HG03064 (cell line): ENCODE measurements at regions not wholly inside any gene's neighbourhood (a gene's known extent, or its start where the extent isn't known, plus 50 kb on each side); places are given as distances from the start of the nearest gene placed in this dataset.

Experiments used
- ATAC-seq: cut with Tn5 transposase; IDR thresholded peaks from one replicate; pipeline ENCODE4 v1.9.1; 2021; ENCODE audit warnings: low read depth; ENCODE audit not compliant: unreplicated experiment

GRCh38 chr5:155878991-155879575 is 447.9 kb upstream of the SGCD start:
- no peak for ATAC-seq

DNA sequence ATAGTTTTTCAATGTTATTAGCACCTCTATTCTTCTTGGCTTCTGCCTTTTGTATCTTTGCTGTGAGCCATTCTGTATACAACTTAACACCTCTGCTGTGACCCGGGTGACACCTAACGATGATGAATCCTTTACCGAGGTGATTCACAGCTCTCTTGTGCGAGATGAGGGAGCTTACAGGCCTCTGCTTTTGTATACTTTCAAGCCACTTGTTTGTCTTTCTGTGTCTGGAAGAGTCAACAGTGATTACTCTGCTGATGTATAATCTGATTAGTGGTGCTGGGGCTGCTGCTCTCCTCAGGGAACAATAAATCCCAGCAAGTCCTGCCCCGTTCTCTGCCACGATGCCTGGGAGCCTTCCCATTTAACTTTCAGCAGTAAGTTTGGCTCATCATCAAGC is 442.9 kb upstream of the SGCD start:
- no peak for ATAC-seq

DNA sequence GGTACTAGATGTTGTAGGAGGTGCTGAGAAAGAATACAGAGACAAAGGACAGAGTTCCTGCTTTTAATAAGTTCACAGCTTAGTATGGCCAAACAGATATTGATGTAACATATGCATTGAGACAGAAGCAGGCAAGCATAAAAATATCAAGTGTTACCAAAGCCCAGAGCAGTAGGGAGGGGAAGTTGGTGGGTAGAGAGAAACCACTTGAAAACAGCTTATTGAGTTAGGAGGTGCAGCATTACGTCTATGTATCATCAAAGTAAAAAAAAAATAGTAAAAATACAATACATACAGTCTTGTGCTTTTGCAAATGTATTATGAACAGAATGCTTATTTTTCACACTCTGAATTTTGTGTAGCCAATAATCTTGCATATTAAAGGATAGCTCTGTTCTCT is 441.8 kb upstream of the SGCD start:
- ATAC-seq: no peak

DNA sequence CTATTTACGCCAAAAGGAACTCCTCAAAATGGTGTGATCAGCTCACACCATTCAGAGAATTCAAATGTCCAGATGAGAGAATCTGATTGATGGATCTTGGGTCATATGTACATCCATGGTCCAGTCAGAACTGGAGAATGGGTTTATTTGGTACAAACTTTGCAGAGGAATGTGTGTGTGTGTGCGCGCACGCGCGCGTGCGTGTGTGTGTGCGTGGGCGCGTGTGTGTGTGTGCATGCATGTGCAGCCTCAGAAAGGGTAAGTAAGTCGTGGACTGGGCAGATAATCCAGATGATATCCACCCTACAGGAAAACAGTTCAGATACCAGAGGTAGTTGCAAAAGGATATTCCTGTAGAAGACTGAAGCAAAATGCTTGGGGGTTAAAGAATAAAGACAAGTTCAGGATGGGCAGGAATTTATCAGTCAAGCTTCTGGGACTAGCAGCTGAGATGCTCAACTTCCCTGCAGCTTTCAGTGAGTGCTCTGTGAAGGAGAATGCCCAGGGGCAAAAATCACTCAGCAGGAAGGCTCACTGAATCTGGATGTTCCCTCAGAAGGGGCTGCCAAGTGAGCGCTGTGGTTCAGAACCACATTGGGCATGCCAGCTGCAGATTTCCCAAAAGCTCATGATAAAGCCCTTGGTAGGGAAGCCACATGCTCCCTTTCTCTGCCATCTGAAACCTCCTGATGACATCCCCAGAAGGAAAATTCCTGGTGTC is 440.5 kb upstream of the SGCD start:
- ATAC-seq: no peak

GRCh38 chr5:155895484-155895883 is 431.5 kb upstream of the SGCD start:
- no peak for ATAC-seq

GRCh38 chr5:155897761-155898160 is 429.2 kb upstream of the SGCD start:
- no peak for ATAC-seq

GRCh38 chr5:155898284-155898683 is 428.7 kb upstream of the SGCD start:
- no peak for ATAC-seq

DNA sequence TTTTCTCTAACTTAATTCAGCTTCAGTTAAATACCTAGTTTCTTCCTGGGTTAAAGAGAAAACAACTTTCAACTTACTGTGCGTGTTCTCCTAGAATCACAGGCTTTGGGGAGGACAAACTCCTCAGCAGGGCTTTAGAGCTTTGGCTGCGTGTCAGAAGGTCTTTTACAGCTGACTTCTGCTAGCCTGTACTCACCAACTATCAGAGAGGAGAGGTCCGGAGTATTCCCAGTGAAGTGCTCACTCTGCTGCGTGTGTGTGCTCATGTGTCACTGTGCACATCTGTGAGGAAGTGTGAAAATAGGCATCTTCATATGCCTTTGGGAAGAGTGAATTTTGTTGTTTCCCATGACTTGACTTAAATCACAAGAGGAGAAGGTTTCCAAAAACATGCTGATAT is 423.2 kb upstream of the SGCD start:
- ATAC-seq: no peak

GRCh38 chr5:155905364-155905763 is 421.6 kb upstream of the SGCD start:
- no peak for ATAC-seq

- ATAC-seq: no peak
Measured at GRCh38 chr5:155906046-155906445, 420.9 kb upstream of the SGCD start.

- ATAC-seq: no peak
Measured at GRCh38 chr5:155908543-155908942, 418.4 kb upstream of the SGCD start.

- ATAC-seq: no peak
Measured at GRCh38 chr5:155912291-155912690, 414.7 kb upstream of the SGCD start.

DNA sequence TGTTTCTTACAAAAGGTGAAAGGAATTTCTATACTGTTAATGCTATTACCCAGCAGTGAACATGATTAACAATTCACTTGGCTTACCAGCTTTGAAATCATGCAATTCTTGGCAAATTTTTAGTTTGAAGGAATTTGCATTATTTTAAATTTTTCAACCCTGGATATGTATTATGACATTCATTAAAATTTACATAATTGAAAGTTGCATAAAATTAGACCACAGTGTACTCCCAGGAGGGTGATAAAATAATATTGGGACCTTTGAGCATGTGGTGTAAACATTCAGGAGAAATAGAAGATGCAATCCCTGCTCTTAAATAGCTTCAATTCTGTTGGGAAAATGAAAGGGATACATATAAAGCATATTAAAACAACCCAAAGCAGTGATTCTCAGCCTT is 412.2 kb upstream of the SGCD start:
- no peak for ATAC-seq

GRCh38 chr5:155915601-155916000 is 411.4 kb upstream of the SGCD start:
- ATAC-seq: no peak

DNA sequence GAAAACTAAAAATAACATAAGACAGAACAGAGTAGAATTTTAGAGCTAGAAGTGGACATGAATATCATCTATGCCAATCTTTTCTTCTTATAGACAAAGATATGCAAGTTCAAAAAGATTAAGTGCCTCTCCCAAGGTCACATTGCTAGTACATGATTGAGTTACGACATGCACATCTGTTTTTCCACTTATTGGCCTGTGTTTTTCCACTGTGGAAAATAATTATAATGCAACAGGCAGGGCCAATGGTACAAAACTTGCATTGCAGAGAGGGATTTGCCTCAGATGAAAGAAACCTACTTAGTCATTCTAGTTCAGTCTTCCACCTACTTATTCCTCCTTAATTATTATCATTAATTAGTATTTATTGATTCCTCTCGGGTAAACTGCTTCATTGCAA is 407.8 kb upstream of the SGCD start:
- ATAC-seq: no peak

DNA sequence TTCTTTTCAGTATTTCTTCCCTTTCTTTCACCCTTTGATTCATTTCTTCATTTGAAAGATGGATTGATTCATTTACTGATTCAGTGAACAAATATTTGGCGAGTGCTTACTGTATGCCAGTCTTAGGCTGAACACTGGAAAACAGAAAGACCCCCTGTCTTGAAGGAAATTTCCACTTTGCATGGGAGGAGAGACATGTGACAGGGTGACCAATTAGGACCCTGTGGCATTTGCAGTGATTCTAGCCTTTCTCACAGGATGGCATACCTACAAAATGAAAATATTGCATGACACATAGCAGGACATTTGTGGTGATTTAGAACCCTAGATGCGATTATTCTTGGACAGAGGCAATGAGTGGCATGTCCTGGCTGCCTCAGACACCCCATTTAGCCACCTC is 407.2 kb upstream of the SGCD start:
- ATAC-seq: no peak

DNA sequence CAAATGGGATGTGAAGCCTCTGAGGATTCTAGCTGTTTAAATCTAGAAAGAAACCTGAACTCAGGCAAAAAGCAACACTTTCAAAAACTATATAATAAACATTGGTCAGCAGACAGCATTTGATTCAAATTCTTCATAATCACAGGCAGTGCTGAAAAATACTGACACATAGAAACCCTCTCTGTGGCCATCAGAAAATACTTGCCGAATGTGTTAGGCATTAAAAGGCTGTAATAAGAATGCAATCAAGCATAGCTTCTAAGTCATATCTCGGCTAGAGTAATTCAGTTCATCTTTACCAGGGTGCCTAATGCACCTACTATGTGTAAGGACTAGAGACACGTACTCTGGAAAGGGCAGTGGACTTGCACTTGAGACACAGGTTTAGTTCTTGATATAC is 405.3 kb upstream of the SGCD start:
- no peak for ATAC-seq

- no peak for ATAC-seq
Measured at GRCh38 chr5:155923784-155924183, 403.2 kb upstream of the SGCD start.

- no peak for ATAC-seq
Measured at GRCh38 chr5:155926031-155926430, 400.9 kb upstream of the SGCD start.

- ATAC-seq: no peak
Measured at GRCh38 chr5:155926766-155927165, 400.2 kb upstream of the SGCD start.

DNA sequence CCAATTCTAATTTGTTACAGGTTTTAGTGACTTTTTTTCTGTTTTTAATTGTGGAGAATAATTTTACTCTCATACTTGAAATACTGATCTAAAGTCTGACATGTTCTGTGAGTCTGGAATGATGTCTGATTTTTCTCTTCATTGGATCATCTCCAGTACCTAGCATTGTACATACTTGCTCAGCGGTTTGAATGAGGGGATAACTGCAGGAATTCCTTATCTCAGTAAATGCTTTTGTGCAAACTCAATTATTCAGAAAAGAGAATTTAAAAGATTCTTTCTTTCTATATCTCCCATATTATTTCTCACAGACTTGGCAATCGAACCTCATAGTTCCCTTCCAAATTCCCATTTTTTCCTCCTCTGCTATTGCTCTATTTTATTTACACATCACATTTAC is 397.9 kb upstream of the SGCD start:
- ATAC-seq: no peak

- no peak for ATAC-seq
Measured at GRCh38 chr5:155934964-155935363, 392.0 kb upstream of the SGCD start.

DNA sequence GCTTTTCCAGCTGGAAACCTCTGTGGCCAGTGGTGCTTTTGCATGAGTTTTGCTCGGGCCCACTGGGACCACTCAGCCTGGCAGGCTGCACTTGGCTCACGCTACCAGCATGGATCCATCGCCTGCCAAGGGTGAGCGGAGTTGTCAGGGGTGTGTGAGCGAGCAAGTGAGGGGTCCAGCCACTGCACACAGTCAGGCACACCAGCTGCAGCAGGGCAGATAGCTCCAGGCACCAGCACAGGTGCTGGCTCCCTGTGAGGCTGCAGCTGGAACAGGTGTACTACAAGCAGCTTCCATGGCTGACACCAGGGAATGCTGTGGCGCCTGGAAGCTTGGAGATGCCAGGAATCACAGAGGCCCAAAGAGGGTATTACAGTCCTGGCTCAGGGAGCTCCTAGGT is 391.2 kb upstream of the SGCD start:
- ATAC-seq: no peak
